NT2/D1 (cell line): ENCODE measurements at regions not wholly inside any gene's neighbourhood (a gene's known extent, or its start where the extent isn't known, plus 50 kb on each side); places are given as distances from the start of the nearest gene placed in this dataset.

ENCODE experiments used
- DNase-seq: peaks from one replicate; pipeline ENCODE4 v3.0.0-alpha.2; 2011; ENCODE audit warnings: low read depth, low spot score
- H3K27me3 ChIP-seq: 2 replicates; pipeline ENCODE4 v1.6.0; 2011; ENCODE audit warnings: mild to moderate bottlenecking; ENCODE audit not compliant: insufficient read length, insufficient read depth
- H3K36me3 ChIP-seq: 2 replicates; pipeline ENCODE4 v1.6.1; 2011; ENCODE audit warnings: mild to moderate bottlenecking, low read length, mixed read lengths; ENCODE audit not compliant: insufficient read depth, insufficient read length
- H3K4me1 ChIP-seq: 2 replicates; pipeline ENCODE4 v1.5.1; 2011; ENCODE audit not compliant: insufficient read depth, insufficient read length
- H3K4me3 ChIP-seq: 2 replicates; pipeline ENCODE4 v1.5.1; 2011; ENCODE audit warnings: low read depth; ENCODE audit not compliant: insufficient read length
- H3K9ac ChIP-seq: 2 replicates; pipeline ENCODE4 v1.6.0; 2011; ENCODE audit warnings: low read depth; ENCODE audit not compliant: insufficient read length
- H3K9me3 ChIP-seq: 2 replicates; pipeline ENCODE4 v1.5.1; 2011; ENCODE audit warnings: mild to moderate bottlenecking, low read length; ENCODE audit not compliant: insufficient read depth
- SUZ12 ChIP-seq: IDR thresholded peaks from 2 replicates; pipeline ENCODE4 v1.6.1; 2011; ENCODE audit not compliant: insufficient read length, insufficient read depth; ENCODE audit errors: extremely low read depth
- YY1 ChIP-seq: IDR thresholded peaks from 2 replicates; pipeline ENCODE4 v1.6.1; 2011; ENCODE audit not compliant: insufficient read length, insufficient read depth
- ZNF274 ChIP-seq: IDR thresholded peaks from 2 replicates; pipeline ENCODE4 v1.6.1; 2011; ENCODE audit warnings: mild to moderate bottlenecking, low read depth, low read length

GRCh38 chr3:159860269-159861116 lies 128.1 kb upstream of the IL12A start:
- TF ChIP-seq ZNF274: no peak
- TF ChIP-seq SUZ12: no peak
- no peak for TF ChIP-seq YY1
- H3K4me3 ChIP-seq: no peak overlapping the region
- no peak for DNase-seq
- H3K4me1 ChIP-seq: no peaks in the 10 kb centered on the region
- no peaks in the 10 kb centered on the region for H3K36me3 ChIP-seq
- H3K9ac ChIP-seq: no peak overlapping the region
- no peaks in the 10 kb centered on the region for H3K9me3 ChIP-seq
- no peaks in the 10 kb centered on the region for H3K27me3 ChIP-seq

GRCh38 chr3:159861369-159861987 lies 127.2 kb upstream of the IL12A start:
- Histone ChIP-seq H3K4me1 (no peaks in the 10 kb centered on the region), H3K9ac (no peak overlapping the region), H3K27me3 (no peaks in the 10 kb centered on the region), H3K9me3 (no peaks in the 10 kb centered on the region), H3K36me3 (peaks cover 2% of the 10 kb centered on the region), H3K4me3 (no peak overlapping the region)
- DNase-seq: no peak
- TF ChIP-seq YY1 (no peak), ZNF274 (no peak), SUZ12 (no peak)

GRCh38 chr3:159865041-159865579 lies 123.5 kb upstream of the IL12A start:
- Histone ChIP-seq H3K36me3 (peaks cover 21% of the 10 kb centered on the region), H3K4me3 (no peak overlapping the region)
- no peak for DNase-seq

GRCh38 chr3:159866201-159866746 lies 122.4 kb upstream of the IL12A start:
- Histone ChIP-seq H3K4me1 (no peaks in the 10 kb centered on the region), H3K9me3 (0 out of 2 replicates have a peak, but pooled peaks cover 4% of the 10 kb centered on the region), H3K4me3 (no peak overlapping the region), H3K36me3 (peaks cover 21% of the 10 kb centered on the region), H3K9ac (no peak overlapping the region), H3K27me3 (no peaks in the 10 kb centered on the region)
- TF ChIP-seq ZNF274: no peak
- no peak for TF ChIP-seq SUZ12
- no peak for TF ChIP-seq YY1
- DNase-seq: no peak

More at GRCh38 chr3:159865041-159865579, 123.5 kb upstream of the IL12A start:
- Histone ChIP-seq H3K27me3 (no peaks in the 10 kb centered on the region), H3K9me3 (0 out of 2 replicates have a peak, but pooled peaks cover 4% of the 10 kb centered on the region), H3K4me1 (no peaks in the 10 kb centered on the region), H3K9ac (no peak overlapping the region)
- no peak for TF ChIP-seq SUZ12
- no peak for TF ChIP-seq ZNF274
- TF ChIP-seq YY1: no peak

- TF ChIP-seq SUZ12 (no peak), YY1 (no peak), ZNF274 (no peak)
- H3K4me3 ChIP-seq: no peak overlapping the region
- H3K27me3 ChIP-seq: no peaks in the 10 kb centered on the region
- DNase-seq: no peak
- H3K4me1 ChIP-seq: no peaks in the 10 kb centered on the region
- H3K36me3 ChIP-seq: peaks cover 21% of the 10 kb centered on the region
- H3K9me3 ChIP-seq: 0 out of 2 replicates have a peak, but pooled peaks cover 4% of the 10 kb centered on the region
- H3K9ac ChIP-seq: no peak overlapping the region
Observed at GRCh38 chr3:159867372-159867771, 121.3 kb upstream of the IL12A start.

GRCh38 chr3:159870723-159871122 lies 117.9 kb upstream of the IL12A start:
- peaks cover 21% of the 10 kb centered on the region for H3K36me3 ChIP-seq
- TF ChIP-seq YY1 (no peak), SUZ12 (no peak), ZNF274 (no peak)
- H3K9me3 ChIP-seq: 0 out of 2 replicates have a peak, but pooled peaks cover 4% of the 10 kb centered on the region
- no peak overlapping the region for H3K4me3 ChIP-seq
- no peaks in the 10 kb centered on the region for H3K27me3 ChIP-seq
- no peaks in the 10 kb centered on the region for H3K4me1 ChIP-seq
- H3K9ac ChIP-seq: no peak overlapping the region
- DNase-seq: no peak
